NK-92 treated with Interleukin-12 subunit alpha and Interleukin-12 subunit beta, amount 100 ng/mL, for 24 hours (cell line): ENCODE measurements at regions not wholly inside any gene's neighbourhood (a gene's known extent, or its start where the extent isn't known, plus 50 kb on each side); places are given as distances from the start of the nearest gene placed in this dataset.

ENCODE experiments used
- DNase-seq: peaks from one replicate; lab custom pipeline; 2025; lab: John Stamatoyannopoulos, UW

- DNase-seq: no peak
These were observed 79.1 kb downstream of the TRIB2 start for GRCh38 chr2:12795851-12796250.

GRCh38 chr2:12796657-12797056, 79.9 kb downstream of the TRIB2 start:
- no peak for DNase-seq

DNA sequence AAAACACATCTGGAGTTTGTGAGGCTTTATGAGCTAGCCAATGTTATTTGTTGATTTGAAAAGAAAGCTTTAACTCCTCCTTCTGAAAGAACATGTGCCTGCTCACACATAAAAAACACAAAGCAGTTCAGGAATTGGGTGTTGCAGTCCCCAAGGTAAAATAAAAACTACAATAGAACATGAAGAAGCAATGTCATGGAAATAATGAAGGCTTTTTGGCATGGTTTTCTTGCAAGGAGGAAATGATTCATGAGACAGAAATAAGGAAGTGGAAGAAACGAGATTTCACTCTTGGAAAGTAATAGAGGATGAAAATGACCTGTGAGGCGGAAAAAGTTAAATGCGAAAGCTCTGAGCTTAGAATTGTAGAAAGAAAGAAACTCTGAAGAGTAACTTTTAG, 81.1 kb downstream of the TRIB2 start:
- DNase-seq: no peak

DNA sequence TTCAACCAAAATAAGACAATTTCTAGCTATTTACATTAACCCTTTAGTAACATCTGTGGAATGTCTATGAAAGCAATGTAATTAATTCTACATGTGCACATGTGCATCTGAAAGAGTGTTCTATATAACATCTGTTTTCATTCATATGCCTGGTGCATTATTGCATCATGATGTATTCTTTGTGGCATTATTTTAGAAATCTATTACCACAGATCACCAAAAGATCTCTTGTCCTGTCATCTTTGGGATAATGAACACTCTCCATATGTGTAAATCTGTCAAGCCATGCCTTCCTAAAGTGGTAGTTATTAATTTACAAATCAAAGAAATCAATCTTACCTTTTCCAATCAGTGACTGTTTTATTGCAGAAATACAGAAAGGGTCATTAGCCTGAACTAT, 86.9 kb downstream of the TRIB2 start:
- no peak for DNase-seq

DNA sequence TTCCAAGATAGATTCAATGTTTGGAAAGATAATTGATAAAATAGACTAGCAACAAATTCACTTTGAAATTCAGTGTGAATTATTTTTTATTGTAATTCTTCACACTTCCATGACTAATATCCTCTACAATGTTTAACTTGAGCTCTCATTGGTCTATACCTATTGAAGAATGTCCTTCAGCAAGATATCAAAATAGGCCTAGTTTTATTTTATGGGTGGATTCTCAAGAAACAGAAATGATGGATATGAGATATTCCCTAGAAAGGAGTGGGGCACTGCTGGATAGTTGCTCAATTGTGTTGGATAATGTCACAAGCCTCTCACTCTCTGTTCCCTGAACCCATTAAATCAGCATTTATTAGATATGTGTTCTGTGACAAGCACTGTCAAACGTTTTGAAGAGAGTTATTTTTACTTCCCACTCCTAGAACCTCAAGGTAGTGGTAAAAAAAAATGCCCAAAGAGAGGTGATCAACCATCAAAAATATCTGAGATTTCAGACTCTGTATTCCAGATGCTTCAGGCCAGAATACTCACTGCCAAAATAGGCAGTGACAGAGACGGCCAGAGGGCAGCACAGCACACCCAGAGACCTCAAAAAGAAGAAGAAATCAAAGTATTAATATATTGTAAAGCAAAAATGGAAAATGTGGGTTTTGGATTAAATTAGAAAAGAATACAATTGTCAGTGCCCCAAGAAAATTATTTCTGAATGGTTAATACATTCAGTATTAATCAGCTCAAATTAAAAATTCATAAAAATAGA, 87.5 kb downstream of the TRIB2 start:
- DNase-seq: no peak

DNA sequence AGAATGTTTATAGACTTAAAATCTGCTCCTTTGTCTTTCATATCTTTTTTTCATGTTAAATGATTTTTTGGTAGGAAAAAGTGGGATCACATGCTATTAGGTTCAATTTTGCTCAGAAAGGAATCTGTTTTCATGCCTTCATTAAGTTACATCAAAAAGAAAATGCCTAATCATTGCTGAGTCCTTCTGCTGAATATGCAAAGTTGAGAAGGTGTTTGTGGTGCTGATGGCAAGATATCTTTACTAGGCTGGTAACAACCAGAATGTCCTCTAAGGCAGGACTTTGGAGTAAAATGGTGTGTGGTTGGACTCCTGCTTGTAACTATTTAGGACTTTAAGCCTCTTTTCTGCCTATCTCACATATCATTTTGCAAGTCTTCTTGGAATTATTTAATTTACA, 88.3 kb downstream of the TRIB2 start:
- no peak for DNase-seq

DNA sequence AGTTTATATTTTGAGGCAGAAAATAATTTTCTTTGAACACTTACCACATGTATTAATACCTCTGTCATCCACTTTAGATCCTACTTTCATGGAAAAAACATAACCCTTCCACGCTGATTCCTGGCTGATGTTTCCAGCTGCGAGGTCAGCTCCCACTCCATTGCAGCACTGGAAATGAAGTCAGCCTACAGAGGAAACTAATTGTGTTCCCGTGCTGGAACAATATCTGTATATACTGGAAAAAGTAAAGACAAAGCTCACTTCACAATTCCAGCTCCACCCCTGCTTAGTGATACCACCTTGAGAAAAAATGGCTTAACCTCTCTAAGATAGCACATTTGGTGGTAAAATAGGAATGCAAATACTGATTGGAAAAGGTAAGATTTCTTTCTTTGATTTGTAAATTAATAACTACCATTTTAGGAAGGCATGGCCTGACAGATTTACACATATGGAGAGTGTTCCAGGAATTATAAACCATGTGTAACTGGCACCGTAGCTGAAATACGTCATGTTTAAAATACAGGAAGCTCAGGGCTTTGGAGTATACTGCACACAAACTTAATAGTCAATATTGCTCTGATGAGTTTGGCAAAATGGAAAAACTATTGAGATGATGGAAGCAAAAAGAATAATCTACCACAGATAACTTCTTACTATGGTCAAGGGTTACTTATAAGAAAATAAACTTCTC, 90.0 kb downstream of the TRIB2 start:
- DNase-seq: no peak

DNA sequence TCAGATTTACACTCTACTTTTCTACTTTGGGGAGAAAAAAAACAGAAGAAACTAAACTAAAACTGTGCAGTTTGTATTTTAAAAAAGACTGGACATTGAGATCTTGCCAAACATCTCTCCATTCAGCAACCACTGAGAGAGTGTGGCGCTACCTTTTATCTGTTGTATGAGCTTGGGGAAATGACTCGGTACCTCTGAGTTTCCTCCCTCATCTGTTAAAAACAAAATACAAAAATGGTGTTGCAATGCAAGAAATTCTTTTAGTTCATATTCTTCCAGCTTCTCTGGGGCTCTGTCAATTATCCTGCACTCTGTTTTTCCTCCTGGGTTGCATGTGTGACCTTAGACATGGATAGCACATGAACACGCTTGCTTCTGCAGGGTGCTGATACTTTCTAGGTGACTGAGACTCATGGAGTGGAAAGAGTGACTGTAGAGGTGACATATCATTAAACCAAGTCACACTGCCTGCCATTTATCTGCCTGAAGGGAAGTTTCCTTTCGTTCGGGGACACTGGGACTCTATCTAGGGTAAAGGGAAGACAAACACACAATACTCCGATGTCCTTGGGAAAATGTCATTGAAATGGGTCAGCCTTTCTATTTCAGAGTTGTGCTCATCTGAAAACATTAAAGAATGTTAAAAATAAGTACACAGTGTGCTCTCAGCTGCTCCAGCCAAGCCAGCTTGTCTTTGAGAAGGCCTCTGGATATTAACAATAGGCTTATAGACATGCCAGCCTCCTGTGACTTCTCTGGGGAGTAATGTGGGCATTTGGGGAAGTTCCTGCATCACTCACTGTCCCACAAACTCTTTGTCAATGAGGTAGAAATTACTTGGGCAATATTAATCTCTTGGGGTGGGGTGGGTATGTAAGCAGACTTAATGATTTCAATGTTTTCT, 91.4 kb downstream of the TRIB2 start:
- DNase-seq: no peak

GRCh38 chr2:12809526-12809925, 92.8 kb downstream of the TRIB2 start:
- DNase-seq: no peak

GRCh38 chr2:12811916-12812315, 95.2 kb downstream of the TRIB2 start:
- no peak for DNase-seq

GRCh38 chr2:12813166-12813565, 96.4 kb downstream of the TRIB2 start:
- DNase-seq: no peak

- DNase-seq: no peak
These were observed 99.9 kb downstream of the TRIB2 start for GRCh38 chr2:12816379-12817306.

DNA sequence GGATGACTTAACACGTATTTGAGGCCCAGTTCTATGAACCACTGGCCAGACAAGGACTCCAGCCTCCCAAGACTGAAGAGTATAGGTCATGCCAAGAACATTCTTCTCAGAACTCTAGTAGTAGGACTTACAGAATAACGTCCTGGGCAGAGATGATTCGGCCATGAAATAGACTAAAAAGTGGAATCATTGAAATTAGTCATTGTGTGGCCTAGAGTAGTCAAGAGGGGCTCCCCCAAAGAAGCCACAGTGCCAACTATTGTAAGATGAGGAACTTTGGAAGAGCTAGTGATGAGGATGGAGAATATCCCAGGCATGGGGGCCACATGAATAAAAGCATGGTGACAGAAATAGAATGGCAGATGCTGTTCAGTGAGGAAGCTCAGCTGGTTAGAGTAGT, 101.1 kb downstream of the TRIB2 start:
- DNase-seq: no peak

GRCh38 chr2:12818416-12819102, 101.8 kb downstream of the TRIB2 start:
- DNase-seq: no peak

DNA sequence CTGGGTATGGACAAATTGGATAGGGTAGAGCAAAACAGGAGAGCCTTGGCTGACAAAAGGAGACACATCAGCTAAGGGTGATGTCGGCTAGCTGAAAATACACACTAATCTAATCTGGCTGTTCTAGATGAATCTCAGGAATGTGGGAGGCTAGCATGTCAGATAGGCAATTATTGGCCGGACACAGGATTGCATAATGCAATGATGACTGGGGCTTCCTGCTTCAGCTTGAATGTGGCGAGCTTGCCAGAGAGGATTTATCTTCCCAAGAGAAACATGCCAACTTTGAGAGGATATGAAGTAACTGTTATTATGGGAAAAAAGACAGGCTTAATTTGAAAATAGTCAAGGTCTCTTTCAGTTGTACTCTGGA, 102.4 kb downstream of the TRIB2 start:
- no peak for DNase-seq

- DNase-seq: no peak
These were observed 103.0 kb downstream of the TRIB2 start for GRCh38 chr2:12819721-12820120.

- DNase-seq: no peak
These were observed 104.9 kb downstream of the TRIB2 start for GRCh38 chr2:12821656-12822055.

DNA sequence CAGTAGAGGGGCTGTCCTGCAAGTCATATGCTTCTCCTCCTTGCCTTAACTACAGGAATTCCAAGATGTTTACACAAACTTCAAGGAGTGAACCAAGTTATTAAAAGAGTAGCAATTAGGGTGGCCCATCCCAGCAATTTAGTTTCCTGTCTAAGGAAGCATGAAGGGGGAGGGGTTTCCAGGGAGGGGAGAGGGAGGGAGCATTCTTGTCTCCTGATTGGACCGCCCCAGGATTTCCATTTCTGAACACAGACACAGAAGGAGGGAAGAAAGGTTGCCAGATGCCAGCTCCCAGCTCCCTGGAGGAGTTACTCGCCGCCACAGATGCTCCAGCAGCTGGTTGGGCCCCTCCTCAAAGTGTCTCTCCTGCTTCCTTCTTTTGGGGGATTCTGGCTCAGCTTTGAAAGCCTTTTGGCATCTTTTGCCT, 107.6 kb downstream of the TRIB2 start:
- no peak for DNase-seq

- DNase-seq: no peak
These were observed 108.1 kb downstream of the TRIB2 start for GRCh38 chr2:12824778-12825379.

- no peak for DNase-seq
These were observed 110.0 kb downstream of the TRIB2 start for GRCh38 chr2:12826781-12827180.

DNA sequence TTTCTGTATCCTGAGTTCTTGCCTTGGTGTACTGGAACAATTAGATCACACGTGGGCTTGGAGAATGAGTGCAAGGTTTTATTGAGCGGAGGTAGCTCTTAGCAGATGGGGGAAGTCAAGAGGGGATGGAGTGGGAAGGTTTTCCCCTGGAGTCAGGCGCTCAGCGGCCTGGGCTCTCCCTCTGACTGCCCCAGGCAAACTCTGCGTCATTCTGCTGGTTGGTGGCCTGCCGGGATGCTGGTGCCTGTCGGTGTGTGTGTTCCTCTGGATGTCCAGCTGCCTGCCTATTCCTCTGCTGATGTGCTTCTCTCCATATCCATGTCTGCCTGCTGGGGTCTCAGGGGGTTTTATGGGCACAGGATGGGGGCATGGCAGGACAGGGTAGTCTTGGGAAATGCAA, 111.0 kb downstream of the TRIB2 start:
- no peak for DNase-seq
